Mesendoderm (in vitro differentiated cells): ENCODE measurements at regions not wholly inside any gene's neighbourhood (a gene's known extent, or its start where the extent isn't known, plus 50 kb on each side); places are given as distances from the start of the nearest gene placed in this dataset.

ENCODE experiments used
- DNase-seq: peaks from one replicate; pipeline ENCODE4 v3.0.0; 2013
- H2AK5ac ChIP-seq: 2 replicates; pipeline ENCODE4 v1.6.1; 2013; ENCODE audit warnings: low read length, inconsistent platforms
- H2BK120ac ChIP-seq: 2 replicates; pipeline ENCODE4 v1.6.1; 2013; ENCODE audit warnings: low read depth, mild to moderate bottlenecking, low read length, moderate library complexity, mixed read lengths
- H2BK15ac ChIP-seq: replicated peaks from 2 replicates; pipeline ENCODE4 v1.6.1; 2013; ENCODE audit warnings: low read depth, mild to moderate bottlenecking, moderate library complexity
- H2BK5ac ChIP-seq: 2 replicates; pipeline ENCODE4 v1.6.1; 2013; ENCODE audit warnings: low read length, inconsistent platforms
- H3K18ac ChIP-seq: 2 replicates; pipeline ENCODE4 v1.6.1; 2013; ENCODE audit warnings: mild to moderate bottlenecking, low read length, mixed read lengths
- H3K23ac ChIP-seq: one replicate; pipeline ENCODE4 v1.6.1; 2013; ENCODE audit warnings: low read length
- H3K27ac ChIP-seq: 2 replicates; pipeline ENCODE4 v1.5.1; 2013; ENCODE audit warnings: low read depth, mild to moderate bottlenecking, inconsistent platforms, low read length, moderate library complexity
- H3K27me3 ChIP-seq: 2 replicates; pipeline ENCODE4 v1.6.1; 2013; ENCODE audit warnings: low read length, control low read depth, mild to moderate bottlenecking, inconsistent platforms; ENCODE audit not compliant: insufficient read depth, poor library complexity
- H3K36me3 ChIP-seq: 2 replicates; pipeline ENCODE4 v1.6.1; 2013; ENCODE audit warnings: low read length, inconsistent platforms; ENCODE audit not compliant: control insufficient read depth, insufficient read depth
- H3K4ac ChIP-seq: one replicate; pipeline ENCODE4 v1.6.1; 2013; ENCODE audit warnings: low read depth, mild to moderate bottlenecking, low read length, moderate library complexity
- H3K4me1 ChIP-seq: 2 replicates; pipeline ENCODE4 v1.6.1; 2013; ENCODE audit warnings: low read depth, low read length, inconsistent platforms; ENCODE audit not compliant: control insufficient read depth
- H3K4me2 ChIP-seq: 2 replicates; pipeline ENCODE4 v1.6.1; 2013; ENCODE audit warnings: low read length
- H3K4me3 ChIP-seq: 2 replicates; pipeline ENCODE4 v1.5.1; 2013; ENCODE audit warnings: mild to moderate bottlenecking, low read length
- H3K56ac ChIP-seq: one replicate; pipeline ENCODE4 v1.6.1; 2013; ENCODE audit warnings: low read length
- H3K79me1 ChIP-seq: 2 replicates; pipeline ENCODE4 v1.6.1; 2013; ENCODE audit warnings: low read length, inconsistent platforms
- H3K79me2 ChIP-seq: 2 replicates; pipeline ENCODE4 v1.6.1; 2013; ENCODE audit warnings: mild to moderate bottlenecking, low read length; ENCODE audit not compliant: control insufficient read depth, insufficient read depth
- H3K9ac ChIP-seq: 2 replicates; pipeline ENCODE4 v1.6.1; 2013; ENCODE audit warnings: low read length, inconsistent platforms
- H4K5ac ChIP-seq: one replicate; pipeline ENCODE4 v1.6.1; 2013; ENCODE audit warnings: low read length
- H4K8ac ChIP-seq: one replicate; pipeline ENCODE4 v1.6.1; 2013; ENCODE audit warnings: low read depth, mild to moderate bottlenecking, control low read depth, low read length, moderate library complexity
- WGBS: extraction: QIAGEN DNeasy Blood & Tissue Kit; methylation state at CpG from one replicate; pipeline ENCODE4 v1.1.7; 2013; ENCODE audit warnings: low lambda C conversion rate, missing lambda C conversion rate; ENCODE audit not compliant: insufficient coverage; ENCODE audit errors: extremely low coverage; 5-methylcytosine and 5-hydroxymethylcytosine counted together

GRCh38 chr5:23007762-23008161, 154.6 kb upstream of the CDH12 start:
- Histone ChIP-seq H3K79me1 (no peaks in the 10 kb centered on the region), H3K4me1 (no peaks in the 10 kb centered on the region), H3K56ac (no peak overlapping the region), H2BK15ac (no peak overlapping the region), H2BK120ac (no peak overlapping the region), H3K9ac (no peak overlapping the region), H3K18ac (no peak overlapping the region), H3K27ac (no peak overlapping the region), H4K5ac (no peak overlapping the region), H2BK5ac (no peak overlapping the region), H3K4me2 (no peak overlapping the region), H3K27me3 (no peaks in the 10 kb centered on the region), H3K79me2 (no peaks in the 10 kb centered on the region), H3K4ac (no peak overlapping the region), H3K23ac (no peak overlapping the region), H3K4me3 (no peak overlapping the region), H4K8ac (no peak overlapping the region), H3K36me3 (no peaks in the 10 kb centered on the region), H2AK5ac (no peak overlapping the region)
- no peak for DNase-seq
- WGBS, result no CpG with 5 or more reads among the region's 1 CpG

GRCh38 chr5:23007236-23007635, 154.1 kb upstream of the CDH12 start:
- no peak overlapping the region for H3K4me2 ChIP-seq
- no peaks in the 10 kb centered on the region for H3K79me2 ChIP-seq
- no CpG with 5 or more reads among the region's 1 CpG for WGBS
- DNase-seq, result peak; percentile 5
- H3K23ac ChIP-seq, result no peak overlapping the region
- H3K4me1 ChIP-seq, result no peaks in the 10 kb centered on the region
- no peak overlapping the region for H2BK5ac ChIP-seq
- H3K18ac ChIP-seq, result no peak overlapping the region
- H3K27ac ChIP-seq, result no peak overlapping the region
- no peaks in the 10 kb centered on the region for H3K36me3 ChIP-seq
- no peak overlapping the region for H2AK5ac ChIP-seq
- no peaks in the 10 kb centered on the region for H3K27me3 ChIP-seq
- no peak overlapping the region for H2BK15ac ChIP-seq
- H3K4me3 ChIP-seq, result no peak overlapping the region
- no peaks in the 10 kb centered on the region for H3K79me1 ChIP-seq
- no peak overlapping the region for H3K56ac ChIP-seq
- H3K4ac ChIP-seq, result no peak overlapping the region
- no peak overlapping the region for H2BK120ac ChIP-seq
- H4K8ac ChIP-seq, result no peak overlapping the region
- no peak overlapping the region for H3K9ac ChIP-seq
- H4K5ac ChIP-seq, result no peak overlapping the region

- Histone ChIP-seq H3K27ac (no peak overlapping the region), H2BK15ac (no peak overlapping the region), H3K36me3 (no peaks in the 10 kb centered on the region), H2AK5ac (no peak overlapping the region), H3K27me3 (no peaks in the 10 kb centered on the region), H3K18ac (no peak overlapping the region), H3K56ac (no peak overlapping the region), H3K9ac (no peak overlapping the region), H3K4me2 (no peak overlapping the region), H3K4me1 (no peaks in the 10 kb centered on the region), H3K79me2 (no peaks in the 10 kb centered on the region), H4K8ac (no peak overlapping the region), H2BK5ac (no peak overlapping the region), H3K79me1 (no peaks in the 10 kb centered on the region), H3K4ac (no peak overlapping the region), H3K23ac (no peak overlapping the region), H4K5ac (no peak overlapping the region), H2BK120ac (no peak overlapping the region), H3K4me3 (no peak overlapping the region)
- DNase-seq, result no peak
- WGBS, result no CpG with 5 or more reads among the region's 3 CpGs
Measured at GRCh38 chr5:23001120-23001519, 148.0 kb upstream of the CDH12 start.

GRCh38 chr5:22998774-22999173, 145.6 kb upstream of the CDH12 start:
- H2BK15ac ChIP-seq, result no peak overlapping the region
- no peaks in the 10 kb centered on the region for H3K79me1 ChIP-seq
- no peak for DNase-seq
- H3K56ac ChIP-seq, result no peak overlapping the region
- H2BK120ac ChIP-seq, result no peak overlapping the region
- H2AK5ac ChIP-seq, result no peak overlapping the region
- H3K27ac ChIP-seq, result no peak overlapping the region
- no peak overlapping the region for H3K9ac ChIP-seq
- no peak overlapping the region for H4K8ac ChIP-seq
- no peak overlapping the region for H3K18ac ChIP-seq
- no peak overlapping the region for H3K23ac ChIP-seq
- H2BK5ac ChIP-seq, result no peak overlapping the region
- H3K4me1 ChIP-seq, result no peaks in the 10 kb centered on the region
- no CpG with 5 or more reads among the region's 1 CpG for WGBS
- no peak overlapping the region for H3K4me3 ChIP-seq
- no peak overlapping the region for H4K5ac ChIP-seq
- no peak overlapping the region for H3K4ac ChIP-seq
- H3K27me3 ChIP-seq, result no peaks in the 10 kb centered on the region
- no peaks in the 10 kb centered on the region for H3K36me3 ChIP-seq
- H3K4me2 ChIP-seq, result no peak overlapping the region
- no peaks in the 10 kb centered on the region for H3K79me2 ChIP-seq

GRCh38 chr5:22998362-22998761, 145.2 kb upstream of the CDH12 start:
- Histone ChIP-seq H3K4me2 (no peak overlapping the region), H3K9ac (no peak overlapping the region), H3K36me3 (no peaks in the 10 kb centered on the region), H2BK15ac (no peak overlapping the region), H3K79me2 (no peaks in the 10 kb centered on the region), H4K5ac (no peak overlapping the region), H3K56ac (no peak overlapping the region), H3K18ac (no peak overlapping the region), H3K4me3 (no peak overlapping the region), H2AK5ac (no peak overlapping the region), H3K4ac (no peak overlapping the region), H3K27me3 (no peaks in the 10 kb centered on the region), H2BK120ac (no peak overlapping the region), H3K4me1 (no peaks in the 10 kb centered on the region), H2BK5ac (no peak overlapping the region), H3K23ac (no peak overlapping the region), H3K79me1 (no peaks in the 10 kb centered on the region), H3K27ac (no peak overlapping the region), H4K8ac (no peak overlapping the region)
- no peak for DNase-seq

GRCh38 chr5:22988937-22989336, 135.8 kb upstream of the CDH12 start:
- Histone ChIP-seq H2BK5ac (no peak overlapping the region), H3K79me2 (no peaks in the 10 kb centered on the region), H3K4ac (no peak overlapping the region), H3K56ac (no peak overlapping the region), H2BK15ac (no peak overlapping the region), H3K4me1 (no peaks in the 10 kb centered on the region), H4K8ac (no peak overlapping the region), H3K4me3 (no peak overlapping the region), H3K27me3 (no peaks in the 10 kb centered on the region), H2BK120ac (no peak overlapping the region), H3K79me1 (no peaks in the 10 kb centered on the region), H3K23ac (no peak overlapping the region), H2AK5ac (no peak overlapping the region), H3K9ac (no peak overlapping the region), H3K36me3 (no peaks in the 10 kb centered on the region), H4K5ac (no peak overlapping the region), H3K18ac (no peak overlapping the region), H3K27ac (no peak overlapping the region), H3K4me2 (no peak overlapping the region)
- no CpG with 5 or more reads among the region's 6 CpGs for WGBS
- no peak for DNase-seq
